Suprapubic skin (tissue), 3 donors: ENCODE measurements at regions not wholly inside any gene's neighbourhood (a gene's known extent, or its start where the extent isn't known, plus 50 kb on each side); places are given as distances from the start of the nearest gene placed in this dataset.

Experiments used
- POLR2AphosphoS5 ChIP-seq, 3 donors: sonication (generic); formaldehyde crosslinking; IDR thresholded peaks; one replicate each; pipeline ENCODE4 v1.6.1; 2017; ENCODE audit warnings: antibody characterized with exemption in 3 of 3
- TF ChIP-seq, protein P1 (sequence below), 2 donors: fragments of 200-600 bp in 1 of 2; fragments of 450-650 bp in 1 of 2; sonication (generic) in 1 of 2; IDR thresholded peaks; one replicate each; pipeline ENCODE4 v1.5.1; 2016 to 2019; ENCODE audit warnings: antibody characterized with exemption in 2 of 2, mild to moderate bottlenecking in 1 of 2, moderate library complexity in 1 of 2

DNA sequence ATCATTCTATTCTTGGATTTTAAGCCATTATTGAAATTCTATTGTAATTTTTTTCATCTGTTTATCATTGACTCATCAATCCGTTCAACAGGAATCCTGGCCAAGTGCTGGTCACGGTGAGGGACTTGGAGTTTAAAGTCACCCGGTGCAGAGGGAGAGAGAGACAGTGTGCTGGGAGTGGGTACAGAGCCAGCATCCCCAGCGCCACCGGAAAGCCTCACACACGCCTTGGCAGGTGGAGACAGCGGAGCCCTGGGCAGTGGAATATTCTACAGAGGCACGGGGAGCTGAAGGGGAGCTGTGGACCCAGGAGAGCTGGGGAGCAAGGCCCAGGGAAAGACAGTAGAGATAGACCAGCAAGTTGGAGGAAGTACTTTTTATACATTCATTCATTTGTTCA is 787.6 kb downstream of the BRD1 start:
- TF ChIP-seq, protein P1, sequence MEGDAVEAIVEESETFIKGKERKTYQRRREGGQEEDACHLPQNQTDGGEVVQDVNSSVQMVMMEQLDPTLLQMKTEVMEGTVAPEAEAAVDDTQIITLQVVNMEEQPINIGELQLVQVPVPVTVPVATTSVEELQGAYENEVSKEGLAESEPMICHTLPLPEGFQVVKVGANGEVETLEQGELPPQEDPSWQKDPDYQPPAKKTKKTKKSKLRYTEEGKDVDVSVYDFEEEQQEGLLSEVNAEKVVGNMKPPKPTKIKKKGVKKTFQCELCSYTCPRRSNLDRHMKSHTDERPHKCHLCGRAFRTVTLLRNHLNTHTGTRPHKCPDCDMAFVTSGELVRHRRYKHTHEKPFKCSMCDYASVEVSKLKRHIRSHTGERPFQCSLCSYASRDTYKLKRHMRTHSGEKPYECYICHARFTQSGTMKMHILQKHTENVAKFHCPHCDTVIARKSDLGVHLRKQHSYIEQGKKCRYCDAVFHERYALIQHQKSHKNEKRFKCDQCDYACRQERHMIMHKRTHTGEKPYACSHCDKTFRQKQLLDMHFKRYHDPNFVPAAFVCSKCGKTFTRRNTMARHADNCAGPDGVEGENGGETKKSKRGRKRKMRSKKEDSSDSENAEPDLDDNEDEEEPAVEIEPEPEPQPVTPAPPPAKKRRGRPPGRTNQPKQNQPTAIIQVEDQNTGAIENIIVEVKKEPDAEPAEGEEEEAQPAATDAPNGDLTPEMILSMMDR (IDR thresholded peaks at IDR 0.05), result no peak
- TF ChIP-seq POLR2AphosphoS5 (IDR thresholded peaks at IDR 0.05), result no peak
